ENCODE measurements at regions not wholly inside any gene's neighbourhood (a gene's known extent, or its start where the extent isn't known, plus 50 kb on each side); places are given as distances from the start of the nearest gene placed in this dataset.

- DNase-seq: no peak
These were observed 53.0 kb upstream of the PITRM1 start for GRCh38 chr10:3225561-3225960.

DNA sequence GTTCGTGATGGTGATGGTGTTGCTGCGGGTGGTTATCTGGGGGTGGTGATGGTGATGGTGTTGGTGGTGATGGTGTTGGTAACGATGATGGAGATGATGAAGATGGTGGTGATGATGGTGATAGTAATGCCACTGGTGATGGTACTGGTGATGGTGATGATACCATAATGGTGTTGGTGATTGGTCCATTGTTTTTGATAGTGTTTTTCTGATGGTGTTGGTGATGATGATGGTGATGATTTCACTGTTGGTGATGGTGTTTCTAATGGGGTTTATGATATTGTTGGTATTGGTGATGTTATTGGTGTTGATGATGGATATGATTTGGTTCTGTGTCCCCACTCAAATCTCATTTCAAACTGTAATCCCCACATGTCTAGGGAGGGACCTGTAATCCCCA, 51.7 kb upstream of the PITRM1 start:
- no peak for DNase-seq

- DNase-seq: no peak
These were observed 50.0 kb upstream of the PITRM1 start for GRCh38 chr10:3222626-3223025.
